Spinal cord (tissue), 9 donors: ENCODE measurements at regions not wholly inside any gene's neighbourhood (a gene's known extent, or its start where the extent isn't known, plus 50 kb on each side); places are given as distances from the start of the nearest gene placed in this dataset.
A peak's percentile ranks its signal among the peaks of the same experiment; 100 is the strongest.

Experiments used
- DNase-seq, 6 donors: peaks; one replicate each; pipeline versions ENCODE4 v3.0.0 to v3.0.0-alpha.2; 2013 to 2015; ENCODE audit warnings: low spot score in 6 of 6, low read depth in 4 of 6
- H3K27ac ChIP-seq: one replicate; pipeline ENCODE4 v1.5.1; 2013; ENCODE audit warnings: low read depth, low read length, control low read depth
- H3K27me3 ChIP-seq: one replicate; pipeline ENCODE4 v1.6.1; 2013; ENCODE audit warnings: low read length; ENCODE audit not compliant: control insufficient read depth, insufficient read depth
- H3K36me3 ChIP-seq: one replicate; pipeline ENCODE4 v1.6.1; 2013; ENCODE audit warnings: low read length; ENCODE audit not compliant: control insufficient read depth, insufficient read depth
- H3K4me1 ChIP-seq: one replicate; pipeline ENCODE4 v1.6.1; 2013; ENCODE audit warnings: low read length; ENCODE audit not compliant: control insufficient read depth, insufficient read depth
- H3K4me3 ChIP-seq: one replicate; pipeline ENCODE4 v1.5.1; 2013; ENCODE audit warnings: low read depth, low read length, control low read depth
- H3K9me3 ChIP-seq: one replicate; pipeline ENCODE4 v1.6.1; 2013; ENCODE audit warnings: low read length; ENCODE audit not compliant: control insufficient read depth, insufficient read depth
- WGBS: methylation state at CpG from one replicate; pipeline ENCODE4 v1.1.5; 2013; ENCODE audit warnings: missing lambda C conversion rate; ENCODE audit not compliant: insufficient coverage; 5-methylcytosine and 5-hydroxymethylcytosine counted together
- donor health status: healthy.

DNA sequence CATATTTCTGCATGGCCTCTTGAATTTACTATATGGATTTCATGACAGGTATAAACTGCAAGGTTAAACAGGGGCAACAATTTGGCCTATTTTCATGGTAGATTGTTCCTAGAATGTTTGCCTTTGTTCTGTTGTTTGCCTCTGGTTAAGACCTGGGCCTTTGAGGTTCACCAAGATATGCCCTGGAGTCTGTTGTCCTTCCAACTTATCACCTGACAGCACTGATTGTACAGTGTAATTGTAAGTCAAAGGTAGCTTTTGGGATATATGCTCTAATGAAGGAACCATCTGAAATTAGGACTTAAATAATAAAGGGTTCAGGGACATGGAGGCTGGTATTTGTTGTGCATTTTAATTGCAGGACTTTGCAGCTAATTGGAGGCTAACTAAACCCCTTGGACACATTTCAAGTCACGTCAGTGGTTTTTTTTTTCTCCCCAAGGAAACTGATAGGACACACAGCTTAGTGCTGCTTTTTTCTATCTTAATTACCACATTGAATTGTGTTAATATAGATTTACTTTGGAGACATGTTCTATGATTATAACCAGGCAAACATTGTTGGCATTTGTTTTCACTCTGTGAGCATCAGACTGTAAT, 771.2 kb upstream of the LINC00305 start:
- WGBS = no CpG with 5 or more reads among the region's 1 CpG
- Histone ChIP-seq H3K27me3 (no peaks in the 10 kb centered on the region), H3K9me3 (no peaks in the 10 kb centered on the region), H3K36me3 (no peaks in the 10 kb centered on the region), H3K4me1 (no peaks in the 10 kb centered on the region), H3K4me3 (no peak overlapping the region), H3K27ac (no peak overlapping the region)
- DNase-seq = peak in 2 of 6 donors; percentile 19 to 63

- H3K4me3 ChIP-seq = no peak overlapping the region
- no peaks in the 10 kb centered on the region for H3K27me3 ChIP-seq
- no peaks in the 10 kb centered on the region for H3K4me1 ChIP-seq
- peak in 1 of 6 donors; percentile 55 for DNase-seq
- H3K9me3 ChIP-seq = no peaks in the 10 kb centered on the region
- H3K27ac ChIP-seq = no peak overlapping the region
- 57% methylated on average over 1 of the region's 3 CpGs for WGBS
- H3K36me3 ChIP-seq = no peaks in the 10 kb centered on the region
Measured at GRCh38 chr18:64918851-64919250, 770.0 kb upstream of the LINC00305 start.

DNA sequence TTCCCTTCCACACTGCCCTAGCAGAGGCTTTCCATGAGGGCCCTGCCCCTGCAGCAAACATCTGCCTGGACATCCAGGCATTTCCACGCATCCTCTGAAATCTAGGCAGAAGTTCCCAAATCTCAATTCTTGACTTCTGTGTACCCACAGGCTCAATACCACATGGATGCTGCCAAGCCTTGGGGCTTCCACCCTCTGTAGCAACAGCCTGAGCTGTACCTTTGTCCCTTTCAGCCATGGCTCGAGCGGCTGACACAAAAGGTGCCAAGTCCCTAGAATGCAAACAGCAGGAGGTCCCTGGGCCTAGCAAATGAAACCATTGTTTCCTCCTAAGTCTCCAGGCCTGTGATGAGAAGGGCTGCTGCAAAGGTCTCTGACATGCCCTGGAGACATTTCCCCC, 744.5 kb upstream of the LINC00305 start:
- H3K4me3 ChIP-seq = no peak overlapping the region
- WGBS = 78% methylated on average over 3 of the region's 3 CpGs
- no peaks in the 10 kb centered on the region for H3K36me3 ChIP-seq
- no peaks in the 10 kb centered on the region for H3K9me3 ChIP-seq
- H3K27me3 ChIP-seq = no peaks in the 10 kb centered on the region
- DNase-seq = no peak
- no peaks in the 10 kb centered on the region for H3K4me1 ChIP-seq
- no peak overlapping the region for H3K27ac ChIP-seq

GRCh38 chr18:64888956-64889355, 740.1 kb upstream of the LINC00305 start:
- WGBS = no CpG with 5 or more reads among the region's 4 CpGs
- Histone ChIP-seq H3K4me1 (no peaks in the 10 kb centered on the region), H3K4me3 (no peak overlapping the region), H3K9me3 (no peaks in the 10 kb centered on the region), H3K36me3 (no peaks in the 10 kb centered on the region), H3K27me3 (no peaks in the 10 kb centered on the region), H3K27ac (no peak overlapping the region)
- DNase-seq = no peak

GRCh38 chr18:64886995-64887394, 738.1 kb upstream of the LINC00305 start:
- Histone ChIP-seq H3K9me3 (no peaks in the 10 kb centered on the region), H3K4me3 (no peak overlapping the region), H3K27me3 (no peaks in the 10 kb centered on the region), H3K27ac (no peak overlapping the region), H3K4me1 (no peaks in the 10 kb centered on the region), H3K36me3 (no peaks in the 10 kb centered on the region)
- no CpG with 5 or more reads among the region's 1 CpG for WGBS
- no peak for DNase-seq

- no CpG with 5 or more reads among the region's 3 CpGs for WGBS
- no peaks in the 10 kb centered on the region for H3K4me1 ChIP-seq
- H3K27ac ChIP-seq = no peak overlapping the region
- H3K9me3 ChIP-seq = no peaks in the 10 kb centered on the region
- H3K4me3 ChIP-seq = no peak overlapping the region
- H3K27me3 ChIP-seq = no peaks in the 10 kb centered on the region
- peak in 1 of 6 donors; percentile 13 for DNase-seq
- H3K36me3 ChIP-seq = no peaks in the 10 kb centered on the region
Measured at GRCh38 chr18:64882896-64883295, 734.0 kb upstream of the LINC00305 start.

GRCh38 chr18:64876833-64877232, 727.9 kb upstream of the LINC00305 start:
- Histone ChIP-seq H3K27me3 (no peaks in the 10 kb centered on the region), H3K36me3 (no peaks in the 10 kb centered on the region), H3K4me3 (no peak overlapping the region), H3K4me1 (no peaks in the 10 kb centered on the region), H3K27ac (no peak overlapping the region), H3K9me3 (no peaks in the 10 kb centered on the region)
- DNase-seq = no peak
- no CpG with 5 or more reads among the region's 4 CpGs for WGBS

DNA sequence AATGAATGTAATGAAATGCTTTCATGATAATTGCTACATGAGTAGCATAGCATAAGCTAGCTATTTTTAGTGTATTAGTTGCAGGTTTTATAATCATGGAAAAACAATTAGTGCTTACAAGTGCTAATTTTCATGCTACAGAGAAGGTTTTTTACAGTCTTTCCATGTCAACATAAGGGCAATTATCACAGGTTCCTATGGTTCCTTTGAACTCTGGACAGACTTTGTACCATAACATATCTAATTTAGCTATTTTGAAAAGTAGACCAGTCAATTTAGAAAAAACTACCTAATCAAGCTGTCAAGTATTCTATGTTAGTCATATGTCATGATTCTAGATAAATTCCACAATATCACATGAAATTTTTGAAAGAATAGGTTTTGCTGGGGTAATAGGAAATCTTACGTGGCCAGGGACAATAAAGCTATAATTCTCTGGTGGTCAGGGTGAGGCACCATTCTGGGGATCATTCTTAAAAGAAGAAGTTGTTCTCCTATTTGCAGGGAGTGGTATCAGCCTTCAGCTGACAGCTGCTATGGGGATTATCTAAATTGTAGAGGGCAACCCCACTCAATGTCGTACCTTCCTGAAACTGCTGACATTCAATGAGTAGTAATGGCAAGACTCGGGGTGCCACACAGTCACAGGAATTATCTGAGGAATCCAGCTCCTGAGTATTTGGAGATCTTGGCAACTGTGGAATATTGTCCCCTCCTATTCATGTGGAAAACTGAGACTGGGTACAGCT, 724.0 kb upstream of the LINC00305 start:
- H3K4me1 ChIP-seq = no peaks in the 10 kb centered on the region
- no peaks in the 10 kb centered on the region for H3K36me3 ChIP-seq
- H3K4me3 ChIP-seq = no peak overlapping the region
- no peaks in the 10 kb centered on the region for H3K9me3 ChIP-seq
- no peak overlapping the region for H3K27ac ChIP-seq
- H3K27me3 ChIP-seq = no peaks in the 10 kb centered on the region
- no peak for DNase-seq
- 93% methylated on average over 2 of the region's 3 CpGs for WGBS

GRCh38 chr18:64854112-64854511, 705.2 kb upstream of the LINC00305 start:
- no peaks in the 10 kb centered on the region for H3K4me1 ChIP-seq
- no peak for DNase-seq
- no peak overlapping the region for H3K27ac ChIP-seq
- no peaks in the 10 kb centered on the region for H3K27me3 ChIP-seq
- no peaks in the 10 kb centered on the region for H3K9me3 ChIP-seq
- H3K36me3 ChIP-seq = no peaks in the 10 kb centered on the region
- no CpG with 5 or more reads among the region's 1 CpG for WGBS
- H3K4me3 ChIP-seq = no peak overlapping the region

- no peak overlapping the region for H3K4me3 ChIP-seq
- no peaks in the 10 kb centered on the region for H3K9me3 ChIP-seq
- WGBS = 86% methylated on average over 1 of the region's 5 CpGs
- H3K27ac ChIP-seq = no peak overlapping the region
- H3K36me3 ChIP-seq = no peaks in the 10 kb centered on the region
- H3K4me1 ChIP-seq = no peaks in the 10 kb centered on the region
- peak in 3 of 6 donors; percentile 1 to 17 (median 9) for DNase-seq
- no peaks in the 10 kb centered on the region for H3K27me3 ChIP-seq
Measured at GRCh38 chr18:64852281-64852680, 703.4 kb upstream of the LINC00305 start.
